Adrenal gland (tissue), 5 donors: ENCODE measurements at regions not wholly inside any gene's neighbourhood (a gene's known extent, or its start where the extent isn't known, plus 50 kb on each side); places are given as distances from the start of the nearest gene placed in this dataset.

Experiments
- POLR2A ChIP-seq, 2 donors: fragments of 450-650 bp; IDR thresholded peaks; one replicate each; pipeline ENCODE4 v1.6.1; 2017; ENCODE audit warnings: antibody characterized with exemption in 2 of 2, mild to moderate bottlenecking in 2 of 2, moderate library complexity in 1 of 2
- TF ChIP-seq, protein P1 (sequence below), 6 experiments: fragments of 450-650 bp in 4 of 6; fragments of 200-600 bp in 2 of 6; sonication (generic) in 1 of 6; IDR thresholded peaks; 1 replicate in 5 of 6; 2 replicates in 1 of 6; pipeline versions ENCODE4 v1.5.1 to v1.8.0; 2016 to 2021; ENCODE audit warnings: antibody characterized with exemption in 6 of 6, mild to moderate bottlenecking in 2 of 6, moderate library complexity in 1 of 6
- donor health status: DM: no; HTN: no; CAD: no.

DNA sequence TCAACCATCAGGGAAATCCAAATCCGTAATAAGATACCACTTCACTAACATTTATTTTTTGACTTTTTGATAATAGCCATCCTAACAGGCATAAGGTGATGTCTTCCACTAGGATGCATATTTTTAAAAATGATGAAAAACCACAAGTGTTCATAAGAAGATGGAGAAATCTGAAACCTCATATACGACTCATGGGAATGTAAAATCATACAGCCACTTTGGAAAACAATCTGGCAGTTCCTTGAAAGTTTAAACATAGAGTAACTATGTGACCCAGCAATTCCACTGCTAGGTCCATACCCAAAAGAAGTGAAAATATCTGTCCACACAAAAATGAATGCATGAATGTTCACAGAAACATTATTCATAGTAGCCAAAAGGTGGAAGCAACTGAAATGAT lies 431.0 kb downstream of the ENC1 start:
- TF ChIP-seq, protein P1, sequence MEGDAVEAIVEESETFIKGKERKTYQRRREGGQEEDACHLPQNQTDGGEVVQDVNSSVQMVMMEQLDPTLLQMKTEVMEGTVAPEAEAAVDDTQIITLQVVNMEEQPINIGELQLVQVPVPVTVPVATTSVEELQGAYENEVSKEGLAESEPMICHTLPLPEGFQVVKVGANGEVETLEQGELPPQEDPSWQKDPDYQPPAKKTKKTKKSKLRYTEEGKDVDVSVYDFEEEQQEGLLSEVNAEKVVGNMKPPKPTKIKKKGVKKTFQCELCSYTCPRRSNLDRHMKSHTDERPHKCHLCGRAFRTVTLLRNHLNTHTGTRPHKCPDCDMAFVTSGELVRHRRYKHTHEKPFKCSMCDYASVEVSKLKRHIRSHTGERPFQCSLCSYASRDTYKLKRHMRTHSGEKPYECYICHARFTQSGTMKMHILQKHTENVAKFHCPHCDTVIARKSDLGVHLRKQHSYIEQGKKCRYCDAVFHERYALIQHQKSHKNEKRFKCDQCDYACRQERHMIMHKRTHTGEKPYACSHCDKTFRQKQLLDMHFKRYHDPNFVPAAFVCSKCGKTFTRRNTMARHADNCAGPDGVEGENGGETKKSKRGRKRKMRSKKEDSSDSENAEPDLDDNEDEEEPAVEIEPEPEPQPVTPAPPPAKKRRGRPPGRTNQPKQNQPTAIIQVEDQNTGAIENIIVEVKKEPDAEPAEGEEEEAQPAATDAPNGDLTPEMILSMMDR (IDR thresholded peaks at IDR 0.05) = no peak
- no peak for TF ChIP-seq POLR2A (IDR thresholded peaks at IDR 0.05)
